Esophagus squamous epithelium (tissue), 5 donors: ENCODE measurements at regions not wholly inside any gene's neighbourhood (a gene's known extent, or its start where the extent isn't known, plus 50 kb on each side); places are given as distances from the start of the nearest gene placed in this dataset.

Experiments used
- DNase-seq: peaks from one replicate; lab custom pipeline; 2025; lab: John Stamatoyannopoulos, UW
- H3K27ac ChIP-seq, 4 donors: fragments of 200-600 bp; sonication (generic); one replicate each; pipeline ENCODE4 v1.5.1; 2016 to 2019; ENCODE audit warnings: mild to moderate bottlenecking in 1 of 4
- H3K27me3 ChIP-seq, 4 donors: fragments of 200-600 bp; sonication (generic); 1 replicate in 3 of 4; 2 replicates in 1 of 4; pipeline versions ENCODE4 v1.5.1 to v1.6.0; 2017 to 2021; ENCODE audit warnings: antibody characterized with exemption in 1 of 4
- H3K36me3 ChIP-seq, 3 donors: fragments of 200-600 bp; sonication (generic); one replicate each; pipeline ENCODE4 v1.5.1; 2016 to 2019
- H3K4me1 ChIP-seq, 3 donors: fragments of 200-600 bp; sonication (generic); one replicate each; pipeline ENCODE4 v1.5.1; 2017 to 2019
- H3K4me3 ChIP-seq, 4 donors: fragments of 200-600 bp; sonication (generic); 1 replicate in 3 of 4; 2 replicates in 1 of 4; pipeline ENCODE4 v1.5.1; 2016 to 2019; ENCODE audit warnings: mild to moderate bottlenecking in 2 of 4, moderate library complexity in 1 of 4
- H3K9me3 ChIP-seq, 3 donors: fragments of 200-600 bp; sonication (generic); one replicate each; pipeline ENCODE4 v1.5.1; 2016 to 2019
- CTCF ChIP-seq, 6 experiments: fragments of 450-650 bp in 4 of 6; fragments of 200-600 bp in 2 of 6; sonication (generic) in 2 of 6; IDR thresholded peaks; one replicate each; pipeline ENCODE4 v1.5.1; 2016 to 2019; ENCODE audit warnings: antibody characterized with exemption in 6 of 6, mild to moderate bottlenecking in 4 of 6, moderate library complexity in 4 of 6
- POLR2A ChIP-seq, 4 donors: fragments of 450-650 bp; IDR thresholded peaks; one replicate each; pipeline ENCODE4 v1.6.1; 2017; ENCODE audit warnings: antibody characterized with exemption in 4 of 4, mild to moderate bottlenecking in 4 of 4, moderate library complexity in 3 of 4
- WGBS, 2 donors: methylation state at CpG; one replicate each; pipeline ENCODE4 v1.1.5; 2018; 5-methylcytosine and 5-hydroxymethylcytosine counted together
- intact Hi-C: fragments of 100-400 bp; cut with DNase I; formaldehyde crosslinking; loops from one replicate; pipeline ENCODE4 v1.15.0; 2022
- donor health status: DM: yes; HTN: yes; CAD: no.

DNA sequence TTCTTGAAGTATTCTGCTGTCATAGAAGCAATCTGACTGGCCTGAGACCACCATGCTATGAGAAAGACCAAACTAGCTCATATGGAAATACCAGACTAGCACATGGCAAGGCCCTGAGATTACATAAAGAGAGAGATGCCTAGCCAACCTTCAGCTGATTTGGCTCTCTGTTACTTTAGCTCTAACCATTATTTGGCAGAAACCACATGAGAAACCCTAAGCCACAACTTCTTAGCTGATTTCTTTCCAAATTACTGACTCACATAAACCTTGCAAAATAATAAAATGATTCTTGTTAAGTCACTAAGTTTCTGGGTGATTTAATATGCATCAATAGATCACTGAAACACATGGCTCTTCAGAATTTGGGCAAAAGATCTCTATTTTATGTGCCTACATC lies 295.0 kb upstream of the ZNF521 start:
- Histone ChIP-seq H3K4me3 (no peak overlapping the region), H3K27me3 (no peaks in the 10 kb centered on the region), H3K36me3 (no peaks in the 10 kb centered on the region), H3K9me3 (no peaks in the 10 kb centered on the region), H3K27ac (no peak overlapping the region), H3K4me1 (peaks cover 0 to 4% (median 0%) of the 10 kb centered on the region in 3 donors)
- DNase-seq: no peak
- TF ChIP-seq POLR2A (IDR thresholded peaks at IDR 0.05): no peak
- TF ChIP-seq CTCF (IDR thresholded peaks at IDR 0.05): no peak
- intact Hi-C loops: no loop called here

- TF ChIP-seq CTCF (IDR thresholded peaks at IDR 0.05) (no peak), POLR2A (IDR thresholded peaks at IDR 0.05) (no peak)
- Histone ChIP-seq H3K27ac (no peak overlapping the region), H3K27me3 (no peaks in the 10 kb centered on the region), H3K9me3 (no peaks in the 10 kb centered on the region), H3K36me3 (no peaks in the 10 kb centered on the region), H3K4me1 (no peaks in the 10 kb centered on the region), H3K4me3 (no peak overlapping the region)
- DNase-seq: no peak
- 54 to 62% methylated on average over 2 of the region's 2 CpGs for WGBS, 2 donors
- intact Hi-C loops: no loop called here
Observed at GRCh38 chr18:25639596-25639995, 287.6 kb upstream of the ZNF521 start.

- Histone ChIP-seq H3K36me3 (no peaks in the 10 kb centered on the region), H3K27ac (no peak overlapping the region), H3K4me3 (no peak overlapping the region), H3K27me3 (no peaks in the 10 kb centered on the region), H3K9me3 (no peaks in the 10 kb centered on the region), H3K4me1 (no peaks in the 10 kb centered on the region)
- no peak for DNase-seq
- intact Hi-C loops: no loop called here
- TF ChIP-seq POLR2A (IDR thresholded peaks at IDR 0.05) (no peak), CTCF (IDR thresholded peaks at IDR 0.05) (no peak)
- 60 to 76% methylated on average over 2 of the region's 2 CpGs for WGBS, 2 donors
Observed at GRCh38 chr18:25633563-25633962, 281.6 kb upstream of the ZNF521 start.

GRCh38 chr18:25630682-25631081 lies 278.7 kb upstream of the ZNF521 start:
- TF ChIP-seq POLR2A (IDR thresholded peaks at IDR 0.05): no peak
- TF ChIP-seq CTCF (IDR thresholded peaks at IDR 0.05): no peak

GRCh38 chr18:25621682-25622081 lies 269.7 kb upstream of the ZNF521 start:
- Histone ChIP-seq H3K36me3 (no peaks in the 10 kb centered on the region), H3K27ac (no peak overlapping the region), H3K4me3 (no peak overlapping the region), H3K9me3 (peaks cover 0 to 7% (median 5%) of the 10 kb centered on the region in 3 donors), H3K27me3 (no peaks in the 10 kb centered on the region), H3K4me1 (no peaks in the 10 kb centered on the region)
- no peak for DNase-seq
- 75 to 78% methylated on average over 2 of the region's 2 CpGs for WGBS, 2 donors
- TF ChIP-seq CTCF (IDR thresholded peaks at IDR 0.05): no peak
- no peak for TF ChIP-seq POLR2A (IDR thresholded peaks at IDR 0.05)
- intact Hi-C loops: no loop called here

More at GRCh38 chr18:25630682-25631081, 278.7 kb upstream of the ZNF521 start:
- intact Hi-C loops: no loop called here
- Histone ChIP-seq H3K27ac (no peak overlapping the region), H3K27me3 (no peaks in the 10 kb centered on the region), H3K4me1 (no peaks in the 10 kb centered on the region), H3K36me3 (no peaks in the 10 kb centered on the region), H3K9me3 (peaks cover 0 to 25% (median 16%) of the 10 kb centered on the region in 3 donors), H3K4me3 (no peak overlapping the region)
- DNase-seq: no peak
